Calu3 (cell line): ENCODE measurements at regions not wholly inside any gene's neighbourhood (a gene's known extent, or its start where the extent isn't known, plus 50 kb on each side); places are given as distances from the start of the nearest gene placed in this dataset.
A peak's percentile ranks its signal among the peaks of the same experiment; 100 is the strongest.

Experiments used
- BruUV-seq: library from RNA; stranded (reverse); fragments of 400-500 nt; replicated peaks from 2 replicates; lab custom pipeline; 2021; lab: Mats Ljungman, UMichigan
- CTCF ChIA-PET: fragments of 300-600 bp; sonication (Branson Sonifier 250); formaldehyde crosslinking; loops from one replicate; lab custom pipeline; 2022; ENCODE audit warnings: antibody characterized with exemption; lab: Charles Lee
- DNase-seq: peaks from one replicate; pipeline ENCODE4 v3.0.0; 2022
- H3K27ac Mint-ChIP-seq: one replicate; pipeline ENCODE4 v1.8.0; 2022; ENCODE audit warnings: mixed read lengths; ENCODE audit not compliant: unreplicated experiment
- H3K27me3 Mint-ChIP-seq: one replicate; pipeline ENCODE4 v1.8.0; 2022; ENCODE audit warnings: mixed read lengths; ENCODE audit not compliant: unreplicated experiment
- H3K36me3 Mint-ChIP-seq: one replicate; pipeline ENCODE4 v1.8.0; 2022; ENCODE audit warnings: mild to moderate bottlenecking, moderate library complexity, mixed read lengths; ENCODE audit not compliant: insufficient read depth, unreplicated experiment
- H3K4me1 Mint-ChIP-seq: one replicate; pipeline ENCODE4 v1.8.0; 2022; ENCODE audit warnings: mild to moderate bottlenecking, low read depth, mixed read lengths; ENCODE audit not compliant: unreplicated experiment
- H3K4me3 Mint-ChIP-seq: one replicate; pipeline ENCODE4 v1.8.0; 2022; ENCODE audit warnings: mild to moderate bottlenecking, low read depth, moderate library complexity, mixed read lengths; ENCODE audit not compliant: unreplicated experiment
- H3K9me3 Mint-ChIP-seq: one replicate; pipeline ENCODE4 v1.8.0; 2022; ENCODE audit warnings: low read depth, mixed read lengths; ENCODE audit not compliant: unreplicated experiment
- intact Hi-C: fragments of 100-400 bp; cut with micrococcal nuclease; formaldehyde crosslinking; loops from one replicate; pipeline ENCODE4 v1.10.0; 2022; ENCODE audit not compliant: unreplicated experiment
- TF ChIP-seq, protein P1 (sequence below): fragments of 200-600 bp; IDR thresholded peaks from one replicate; pipeline ENCODE4 v1.8.0; 2022; ENCODE audit warnings: antibody characterized with exemption; ENCODE audit not compliant: unreplicated experiment

DNA sequence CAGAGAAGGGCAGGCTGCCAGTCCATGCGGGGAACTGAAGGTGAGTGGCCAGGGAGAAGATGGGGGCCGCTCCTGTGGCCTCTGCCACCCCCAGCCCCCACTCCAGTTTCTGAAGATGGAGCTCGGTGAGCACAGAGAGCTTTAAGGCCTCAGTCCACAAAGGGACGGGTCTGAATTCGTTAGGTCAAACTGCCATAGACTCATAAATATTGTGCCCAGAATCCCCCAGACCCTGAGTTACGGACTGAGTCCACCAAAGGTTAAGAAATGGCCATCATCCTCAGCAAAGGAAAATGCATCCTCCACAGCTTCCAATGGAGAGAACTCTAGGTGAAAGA lies 344.2 kb downstream of the BUD13 start:
- Mint-ChIP-seq H3K36me3 (no peaks in the 10 kb centered on the region), H3K27ac (no peak overlapping the region), H3K4me3 (no peak overlapping the region), H3K9me3 (no peaks in the 10 kb centered on the region), H3K27me3 (peaks cover 7% of the 10 kb centered on the region), H3K4me1 (peaks cover 12% of the 10 kb centered on the region)
- DNase-seq: no peak
- TF ChIP-seq, protein P1, sequence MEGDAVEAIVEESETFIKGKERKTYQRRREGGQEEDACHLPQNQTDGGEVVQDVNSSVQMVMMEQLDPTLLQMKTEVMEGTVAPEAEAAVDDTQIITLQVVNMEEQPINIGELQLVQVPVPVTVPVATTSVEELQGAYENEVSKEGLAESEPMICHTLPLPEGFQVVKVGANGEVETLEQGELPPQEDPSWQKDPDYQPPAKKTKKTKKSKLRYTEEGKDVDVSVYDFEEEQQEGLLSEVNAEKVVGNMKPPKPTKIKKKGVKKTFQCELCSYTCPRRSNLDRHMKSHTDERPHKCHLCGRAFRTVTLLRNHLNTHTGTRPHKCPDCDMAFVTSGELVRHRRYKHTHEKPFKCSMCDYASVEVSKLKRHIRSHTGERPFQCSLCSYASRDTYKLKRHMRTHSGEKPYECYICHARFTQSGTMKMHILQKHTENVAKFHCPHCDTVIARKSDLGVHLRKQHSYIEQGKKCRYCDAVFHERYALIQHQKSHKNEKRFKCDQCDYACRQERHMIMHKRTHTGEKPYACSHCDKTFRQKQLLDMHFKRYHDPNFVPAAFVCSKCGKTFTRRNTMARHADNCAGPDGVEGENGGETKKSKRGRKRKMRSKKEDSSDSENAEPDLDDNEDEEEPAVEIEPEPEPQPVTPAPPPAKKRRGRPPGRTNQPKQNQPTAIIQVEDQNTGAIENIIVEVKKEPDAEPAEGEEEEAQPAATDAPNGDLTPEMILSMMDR: no peak
- intact Hi-C loops: no loop called here
- BruUV-seq: no TSS peak
- CTCF ChIA-PET: no interaction called here

DNA sequence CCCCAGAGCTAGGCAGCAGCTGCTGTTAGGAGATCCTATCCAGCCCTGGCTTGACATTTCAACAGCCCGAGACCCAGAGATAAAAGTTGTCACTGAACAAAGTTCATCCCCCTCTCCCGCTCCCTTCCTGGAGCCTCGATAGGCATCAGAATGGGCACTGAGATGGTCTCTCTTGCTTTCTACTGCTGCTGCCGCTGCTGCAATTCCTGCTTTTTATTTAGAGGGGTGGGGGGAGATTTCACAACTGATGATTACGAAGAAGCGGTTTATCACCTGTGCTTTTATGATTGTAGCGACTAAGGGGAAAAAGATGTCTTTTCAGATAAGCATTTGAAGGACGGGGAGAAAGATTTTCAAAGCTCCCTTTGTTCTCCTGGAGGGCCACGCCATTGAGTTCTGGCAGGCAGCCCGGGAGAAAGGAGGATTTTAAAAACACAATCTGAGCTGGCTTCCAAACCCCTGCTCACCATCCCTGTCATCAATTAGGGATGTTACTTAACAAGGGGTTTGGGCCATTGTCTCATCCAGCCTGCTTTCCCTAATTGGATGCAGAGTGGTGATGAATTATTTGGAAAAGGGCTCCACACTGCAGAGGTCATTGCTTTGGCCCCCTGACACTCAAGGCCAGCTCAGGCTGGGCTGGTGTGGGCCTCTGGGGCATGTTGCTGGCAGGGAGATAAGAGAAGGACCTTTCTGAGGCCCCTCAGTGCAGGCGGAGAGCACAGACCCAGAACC lies 344.7 kb downstream of the BUD13 start:
- H3K36me3 Mint-ChIP-seq: no peaks in the 10 kb centered on the region
- intact Hi-C loops: no loop called here
- H3K27ac Mint-ChIP-seq: no peak overlapping the region
- CTCF ChIA-PET: no interaction called here
- peaks cover 1% of the 10 kb centered on the region for H3K27me3 Mint-ChIP-seq
- no TSS peak for BruUV-seq
- TF ChIP-seq, protein P1: no peak
- peak; percentile 37 for DNase-seq
- H3K4me1 Mint-ChIP-seq: peaks cover 12% of the 10 kb centered on the region
- no peak overlapping the region for H3K4me3 Mint-ChIP-seq
- no peaks in the 10 kb centered on the region for H3K9me3 Mint-ChIP-seq

DNA sequence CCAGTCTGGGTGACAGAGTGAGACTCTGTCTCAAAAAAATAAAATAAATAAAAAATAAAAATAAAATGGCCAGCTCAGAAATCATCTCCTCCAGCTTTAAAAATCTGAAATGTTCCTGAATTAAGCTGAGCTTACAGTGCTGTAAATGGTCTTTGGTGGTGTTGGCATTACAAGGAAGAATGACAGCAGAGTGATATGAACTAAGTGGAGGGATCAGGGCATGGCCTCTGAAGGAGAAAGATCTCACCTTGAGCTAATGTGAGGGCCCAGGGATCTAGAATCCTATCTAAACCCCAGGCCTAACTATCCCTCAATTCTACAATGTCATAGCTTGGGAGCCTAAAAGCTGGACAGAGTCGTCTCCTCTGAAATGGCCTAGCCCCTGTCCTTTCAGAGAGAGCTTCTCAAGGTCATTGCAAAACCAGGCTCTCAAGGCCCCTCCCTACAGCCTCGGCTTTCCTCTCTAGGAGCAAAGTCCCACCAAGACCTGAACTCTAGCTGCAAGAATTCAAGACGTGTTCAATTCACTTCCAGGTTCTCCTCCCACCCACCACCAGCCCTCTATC lies 345.4 kb downstream of the BUD13 start:
- TF ChIP-seq, protein P1: no peak
- H3K36me3 Mint-ChIP-seq: no peaks in the 10 kb centered on the region
- intact Hi-C loops: no loop called here
- CTCF ChIA-PET: no interaction called here
- BruUV-seq: no TSS peak
- H3K9me3 Mint-ChIP-seq: no peaks in the 10 kb centered on the region
- H3K4me1 Mint-ChIP-seq: peaks cover 12% of the 10 kb centered on the region
- H3K27me3 Mint-ChIP-seq: peaks cover 3% of the 10 kb centered on the region
- DNase-seq: no peak
- no peak overlapping the region for H3K27ac Mint-ChIP-seq
- no peak overlapping the region for H3K4me3 Mint-ChIP-seq

DNA sequence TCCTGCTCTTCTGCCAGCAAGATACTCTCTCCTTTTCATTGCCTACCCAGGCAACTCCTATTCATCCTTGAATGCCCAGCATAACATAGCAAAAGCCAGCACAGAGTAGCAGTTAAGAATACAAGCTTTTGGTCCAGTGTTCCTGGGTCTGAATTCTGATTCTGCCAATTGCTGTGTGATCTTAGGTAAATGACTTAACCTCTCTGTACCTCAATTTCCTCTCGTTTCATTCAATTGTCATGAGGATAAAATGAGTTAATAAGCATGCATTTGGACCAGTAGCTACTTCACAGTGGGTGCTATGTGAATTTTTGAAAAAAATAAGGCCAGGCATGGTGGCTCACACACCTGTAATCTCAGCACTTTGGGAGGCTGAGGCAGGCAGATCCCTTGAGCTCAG lies 346.0 kb downstream of the BUD13 start:
- intact Hi-C loops: no loop called here
- CTCF ChIA-PET: no interaction called here

More for the DNA sequence above, 346.0 kb downstream of the BUD13 start:
- Mint-ChIP-seq H3K36me3 (no peaks in the 10 kb centered on the region), H3K27ac (no peak overlapping the region), H3K27me3 (peaks cover 9% of the 10 kb centered on the region), H3K9me3 (no peaks in the 10 kb centered on the region), H3K4me1 (peaks cover 12% of the 10 kb centered on the region), H3K4me3 (no peak overlapping the region)
- DNase-seq: no peak
- TF ChIP-seq, protein P1: no peak
- no TSS peak for BruUV-seq
